WERI-Rb-1 (cell line): ENCODE measurements at regions not wholly inside any gene's neighbourhood (a gene's known extent, or its start where the extent isn't known, plus 50 kb on each side); places are given as distances from the start of the nearest gene placed in this dataset.

Experiments
- DNase-seq: peaks from one replicate; pipeline ENCODE4 v3.0.0-alpha.2; 2020
- H3K27ac ChIP-seq: fragments of 250-450 bp; sonication (Bioruptor Pico); 2 replicates; pipeline ENCODE4 v1.5.1; 2020; ENCODE audit warnings: mild to moderate bottlenecking, moderate library complexity
- H3K27me3 ChIP-seq: fragments of 250-450 bp; sonication (Bioruptor Pico); 2 replicates; pipeline ENCODE4 v1.5.1; 2021; ENCODE audit warnings: mild to moderate bottlenecking, low read depth, moderate library complexity; ENCODE audit not compliant: insufficient read depth, severe bottlenecking
- H3K36me3 ChIP-seq: fragments of 250-450 bp; sonication (Bioruptor Pico); 2 replicates; pipeline ENCODE4 v1.5.1; 2020; ENCODE audit warnings: mild to moderate bottlenecking, moderate library complexity
- H3K4me3 ChIP-seq: 2 replicates; pipeline ENCODE4 v1.5.1; 2011; ENCODE audit warnings: low read depth, mild to moderate bottlenecking, control low read depth, low read length
- H3K9me3 ChIP-seq: fragments of 250-450 bp; sonication (Bioruptor Pico); 2 replicates; pipeline ENCODE4 v1.5.1; 2021; ENCODE audit warnings: mild to moderate bottlenecking, moderate library complexity; ENCODE audit not compliant: severe bottlenecking
- TF ChIP-seq, protein P1 (sequence below): IDR thresholded peaks from 2 replicates; pipeline ENCODE4 v1.5.1; 2011; ENCODE audit warnings: low read depth, mild to moderate bottlenecking, control low read depth, inconsistent platforms, low read length

- peak; percentile 20 for DNase-seq
- peak overlapping the region; percentile 71 for H3K27ac ChIP-seq
- TF ChIP-seq, protein P1, sequence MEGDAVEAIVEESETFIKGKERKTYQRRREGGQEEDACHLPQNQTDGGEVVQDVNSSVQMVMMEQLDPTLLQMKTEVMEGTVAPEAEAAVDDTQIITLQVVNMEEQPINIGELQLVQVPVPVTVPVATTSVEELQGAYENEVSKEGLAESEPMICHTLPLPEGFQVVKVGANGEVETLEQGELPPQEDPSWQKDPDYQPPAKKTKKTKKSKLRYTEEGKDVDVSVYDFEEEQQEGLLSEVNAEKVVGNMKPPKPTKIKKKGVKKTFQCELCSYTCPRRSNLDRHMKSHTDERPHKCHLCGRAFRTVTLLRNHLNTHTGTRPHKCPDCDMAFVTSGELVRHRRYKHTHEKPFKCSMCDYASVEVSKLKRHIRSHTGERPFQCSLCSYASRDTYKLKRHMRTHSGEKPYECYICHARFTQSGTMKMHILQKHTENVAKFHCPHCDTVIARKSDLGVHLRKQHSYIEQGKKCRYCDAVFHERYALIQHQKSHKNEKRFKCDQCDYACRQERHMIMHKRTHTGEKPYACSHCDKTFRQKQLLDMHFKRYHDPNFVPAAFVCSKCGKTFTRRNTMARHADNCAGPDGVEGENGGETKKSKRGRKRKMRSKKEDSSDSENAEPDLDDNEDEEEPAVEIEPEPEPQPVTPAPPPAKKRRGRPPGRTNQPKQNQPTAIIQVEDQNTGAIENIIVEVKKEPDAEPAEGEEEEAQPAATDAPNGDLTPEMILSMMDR = no peak
- H3K4me3 ChIP-seq = no peak overlapping the region
- peaks cover 10% of the 10 kb centered on the region for H3K36me3 ChIP-seq
- no peaks in the 10 kb centered on the region for H3K9me3 ChIP-seq
- no peaks in the 10 kb centered on the region for H3K27me3 ChIP-seq
These were observed 229.4 kb upstream of the RGS6 start for GRCh38 chr14:71702786-71703185.

DNA sequence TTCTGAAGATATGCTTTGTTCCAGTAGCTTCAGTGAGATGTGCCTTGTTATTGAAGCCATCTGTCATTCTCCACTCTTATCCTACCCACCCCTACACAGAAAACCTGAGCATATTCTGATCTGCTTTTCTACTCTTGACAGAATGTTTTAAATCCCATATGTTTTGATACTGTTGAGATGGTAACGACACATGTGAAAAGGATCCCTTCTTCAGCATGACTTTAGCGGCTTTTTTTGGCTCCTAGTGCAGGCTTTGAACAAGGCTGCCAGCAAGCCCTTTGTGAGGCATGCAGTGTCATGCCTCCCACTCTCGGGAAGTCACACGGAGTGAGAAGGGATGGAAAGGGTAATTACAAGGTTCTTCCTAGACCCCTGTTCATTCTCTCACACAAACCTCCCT is 228.8 kb upstream of the RGS6 start:
- no peaks in the 10 kb centered on the region for H3K27me3 ChIP-seq
- peaks cover 10% of the 10 kb centered on the region for H3K36me3 ChIP-seq
- H3K9me3 ChIP-seq = no peaks in the 10 kb centered on the region
- peak; percentile 38 for DNase-seq
- H3K4me3 ChIP-seq = no peak overlapping the region; the same call in 1 of the 2 replicates
- TF ChIP-seq, protein P1 = no peak
- H3K27ac ChIP-seq = peak overlapping the region; percentile 71

- Histone ChIP-seq H3K4me3 (no peak overlapping the region), H3K9me3 (no peaks in the 10 kb centered on the region), H3K36me3 (peaks cover 6% of the 10 kb centered on the region), H3K27me3 (no peaks in the 10 kb centered on the region), H3K27ac (peak overlapping the region; percentile 71)
- no peak for DNase-seq
- TF ChIP-seq, protein P1 = no peak
These were observed 228.0 kb upstream of the RGS6 start for GRCh38 chr14:71704210-71704609.

DNA sequence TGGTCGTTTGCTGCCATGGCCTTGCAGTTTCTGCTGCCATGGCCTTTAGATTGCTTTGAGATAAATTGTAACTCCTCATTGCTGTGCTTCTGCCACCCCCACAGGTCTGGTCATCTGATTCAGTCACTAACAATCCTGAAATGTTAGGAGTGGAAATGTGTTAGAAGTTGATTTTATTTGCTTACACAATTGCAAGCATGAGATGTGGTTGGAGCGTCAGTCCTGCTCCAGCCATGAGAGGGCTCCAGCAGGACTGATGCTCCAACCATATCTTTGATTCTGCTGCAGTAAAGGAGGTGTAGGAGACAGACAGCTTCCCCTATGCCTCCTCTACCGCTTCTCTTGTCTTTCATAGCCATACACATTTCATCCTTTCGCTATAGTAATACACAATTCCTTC is 226.8 kb upstream of the RGS6 start:
- peaks cover 15% of the 10 kb centered on the region for H3K36me3 ChIP-seq
- H3K4me3 ChIP-seq = no peak overlapping the region
- no peaks in the 10 kb centered on the region for H3K9me3 ChIP-seq
- no peak for DNase-seq
- no peaks in the 10 kb centered on the region for H3K27me3 ChIP-seq
- H3K27ac ChIP-seq = no peak overlapping the region
- TF ChIP-seq, protein P1 = peak; percentile 37; the same call in 1 of the 2 replicates

- H3K36me3 ChIP-seq = peaks cover 15% of the 10 kb centered on the region
- H3K4me3 ChIP-seq = no peak overlapping the region
- H3K27ac ChIP-seq = no peak overlapping the region
- H3K9me3 ChIP-seq = no peaks in the 10 kb centered on the region
- no peak for DNase-seq
- TF ChIP-seq, protein P1 = no peak
- H3K27me3 ChIP-seq = no peaks in the 10 kb centered on the region
These were observed 223.2 kb upstream of the RGS6 start for GRCh38 chr14:71709076-71709475.

GRCh38 chr14:71709987-71710386 is 222.2 kb upstream of the RGS6 start:
- Histone ChIP-seq H3K9me3 (no peaks in the 10 kb centered on the region), H3K27ac (no peak overlapping the region), H3K4me3 (no peak overlapping the region), H3K27me3 (no peaks in the 10 kb centered on the region), H3K36me3 (peaks cover 12% of the 10 kb centered on the region)
- no peak for DNase-seq
- TF ChIP-seq, protein P1 = no peak
